ENCODE measurements at regions not wholly inside any gene's neighbourhood (a gene's known extent, or its start where the extent isn't known, plus 50 kb on each side); places are given as distances from the start of the nearest gene placed in this dataset.
A peak's percentile ranks its signal among the peaks of the same experiment; 100 is the strongest.
"Not testable (repeated sequence)": the region's sequence is repeated elsewhere in the genome, so short reads cannot be mapped to it uniquely, and the experiment has no call there.

DNA sequence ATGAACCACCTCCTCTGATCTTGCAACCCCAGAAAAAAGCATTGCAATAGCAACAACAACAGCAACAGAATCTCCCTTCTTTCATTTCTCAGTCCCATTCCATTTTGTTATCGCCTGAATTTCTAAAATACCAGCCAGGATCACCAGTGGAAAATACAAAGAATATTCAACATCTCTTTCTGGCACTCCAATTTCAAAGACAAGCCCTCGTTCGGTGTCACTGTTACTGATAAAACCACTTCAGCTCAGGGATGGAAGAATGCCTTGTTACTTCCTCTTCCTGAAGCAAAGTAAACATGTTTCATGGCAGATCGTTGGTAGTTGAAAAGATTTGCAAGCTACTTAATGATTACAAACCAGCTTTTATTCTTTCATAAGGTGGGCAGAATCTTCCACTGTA lies 94.0 kb upstream of the SPTLC3 start:
- DNase-seq, result no peak
- Histone ChIP-seq H3K4me3 (no peak overlapping the region), H3K36me3 (no peaks in the 10 kb centered on the region), H3K9me3 (no peaks in the 10 kb centered on the region), H3K27me3 (no peaks in the 10 kb centered on the region; the same call in 1 of the 2 replicates)

DNA sequence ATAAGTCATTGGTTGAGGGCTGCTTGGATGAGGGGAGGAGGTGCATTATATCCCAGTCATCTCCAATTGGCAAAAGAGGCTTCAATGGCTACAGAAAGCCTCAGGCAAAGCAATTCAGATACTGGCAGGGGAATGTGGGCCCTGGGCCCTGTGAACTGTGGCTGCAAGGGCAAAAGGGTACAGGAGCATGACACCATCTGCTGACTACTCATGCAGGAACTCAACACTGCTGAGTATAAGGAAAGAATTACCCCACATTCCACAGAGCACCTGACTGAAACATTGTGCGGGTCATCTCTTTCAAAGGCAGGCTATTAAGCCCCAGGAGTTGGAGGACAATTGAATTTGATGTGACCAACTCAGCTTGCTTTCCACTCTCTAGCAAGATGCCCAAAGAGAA lies 92.1 kb upstream of the SPTLC3 start:
- peak; percentile 26 for DNase-seq
- H3K9me3 ChIP-seq, result no peaks in the 10 kb centered on the region
- no peak overlapping the region for H3K4me3 ChIP-seq
- no peaks in the 10 kb centered on the region for H3K36me3 ChIP-seq
- no peaks in the 10 kb centered on the region; the same call in 1 of the 2 replicates for H3K27me3 ChIP-seq

DNA sequence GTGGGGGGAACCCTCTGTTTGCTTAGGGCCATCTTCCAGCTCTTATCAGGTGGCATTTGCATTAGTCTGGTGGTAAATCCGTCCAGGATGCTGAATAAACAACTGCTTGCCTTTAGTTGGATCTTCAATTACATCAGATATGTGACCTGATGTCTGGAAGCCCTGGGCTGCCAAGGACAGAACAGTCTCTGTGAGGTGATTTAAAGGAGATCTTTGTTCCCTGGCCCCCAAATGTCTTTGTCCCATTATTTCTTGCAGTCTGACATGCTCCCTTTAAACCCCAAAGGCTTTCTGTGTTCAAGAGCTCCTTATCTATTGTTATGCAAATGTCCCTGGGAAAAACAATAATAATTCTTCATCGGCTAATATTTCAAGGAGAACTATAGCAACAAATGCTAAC lies 84.6 kb upstream of the SPTLC3 start:
- H3K27me3 ChIP-seq, result no peaks in the 10 kb centered on the region; the same call in 1 of the 2 replicates
- H3K9me3 ChIP-seq, result no peaks in the 10 kb centered on the region
- no peaks in the 10 kb centered on the region for H3K36me3 ChIP-seq
- no peak for DNase-seq
- H3K4me3 ChIP-seq, result no peak overlapping the region

DNA sequence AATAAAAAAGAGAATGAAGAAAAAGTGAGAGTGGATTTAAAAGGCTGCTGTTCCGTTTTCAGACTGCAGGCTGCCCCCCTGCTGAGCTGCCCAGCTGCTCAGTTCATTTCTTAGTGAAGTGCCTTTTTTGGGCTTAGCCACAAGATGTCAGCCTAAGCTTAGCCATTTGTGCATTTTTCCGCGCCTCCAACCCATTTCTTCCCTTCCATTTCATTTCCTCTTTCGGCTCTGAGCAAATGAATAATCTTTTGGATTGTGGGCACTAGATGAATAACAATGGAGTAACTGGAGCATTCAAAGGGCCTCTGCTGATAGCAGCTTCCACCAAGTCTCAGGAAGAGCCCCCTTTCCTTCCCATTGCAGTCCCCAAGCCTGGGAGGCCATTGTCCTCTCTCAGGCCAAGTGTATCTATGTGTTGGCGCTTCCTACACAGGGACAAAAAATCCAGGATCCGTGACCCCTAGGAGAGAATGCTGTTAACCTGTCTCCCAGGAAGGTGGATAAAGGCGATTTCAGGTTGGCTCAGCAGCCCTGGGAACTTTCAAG lies 83.5 kb upstream of the SPTLC3 start:
- no peaks in the 10 kb centered on the region for H3K27me3 ChIP-seq
- peak; percentile 81 for DNase-seq
- H3K36me3 ChIP-seq, result no peaks in the 10 kb centered on the region
- H3K9me3 ChIP-seq, result no peaks in the 10 kb centered on the region
- H3K4me3 ChIP-seq, result no peak overlapping the region

DNA sequence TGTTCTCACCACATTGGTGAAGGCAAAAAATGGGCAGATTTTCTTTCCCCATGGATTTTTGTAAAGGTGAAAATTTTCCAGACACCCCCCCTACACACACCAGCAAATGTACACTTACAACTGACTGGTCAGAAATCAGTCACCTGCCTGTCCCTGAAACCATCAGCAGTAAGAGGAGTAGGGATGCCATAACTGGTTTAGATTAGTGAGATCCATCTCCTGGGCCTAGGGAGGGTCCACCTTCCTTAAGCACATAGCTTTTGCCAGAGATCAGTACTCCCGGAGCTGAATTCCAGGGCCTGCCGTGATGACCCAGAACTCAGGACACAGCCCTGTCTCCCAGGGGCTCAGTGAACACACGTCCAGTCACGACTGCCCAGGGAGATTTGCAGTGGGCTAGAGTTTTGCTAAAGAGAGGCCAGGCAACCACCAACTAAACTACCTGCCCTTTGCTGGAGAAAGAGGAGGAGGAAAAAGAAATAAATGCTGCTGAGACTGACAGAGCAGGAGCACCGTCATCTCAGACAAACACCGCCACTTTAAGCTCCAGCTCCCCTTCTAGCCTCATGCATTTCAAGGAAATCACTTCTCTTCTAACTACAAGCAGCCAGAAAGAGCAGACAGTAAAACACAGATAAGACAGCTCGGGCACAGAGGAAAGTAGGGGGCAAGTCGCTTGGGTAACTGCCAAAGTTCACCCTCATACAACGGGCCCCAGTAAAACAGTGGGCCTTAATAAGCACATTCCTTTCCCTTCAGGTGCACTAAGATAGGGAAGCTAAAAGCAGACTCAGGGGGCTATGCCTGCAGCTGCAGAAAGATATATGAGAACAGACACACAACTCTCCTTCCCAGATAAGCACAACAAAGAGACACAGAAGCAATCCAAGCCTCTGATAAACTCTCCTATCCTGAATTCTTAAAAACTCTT lies 82.6 kb upstream of the SPTLC3 start:
- no peak for DNase-seq
- H3K9me3 ChIP-seq, result no peaks in the 10 kb centered on the region
- H3K36me3 ChIP-seq, result no peaks in the 10 kb centered on the region

DNA sequence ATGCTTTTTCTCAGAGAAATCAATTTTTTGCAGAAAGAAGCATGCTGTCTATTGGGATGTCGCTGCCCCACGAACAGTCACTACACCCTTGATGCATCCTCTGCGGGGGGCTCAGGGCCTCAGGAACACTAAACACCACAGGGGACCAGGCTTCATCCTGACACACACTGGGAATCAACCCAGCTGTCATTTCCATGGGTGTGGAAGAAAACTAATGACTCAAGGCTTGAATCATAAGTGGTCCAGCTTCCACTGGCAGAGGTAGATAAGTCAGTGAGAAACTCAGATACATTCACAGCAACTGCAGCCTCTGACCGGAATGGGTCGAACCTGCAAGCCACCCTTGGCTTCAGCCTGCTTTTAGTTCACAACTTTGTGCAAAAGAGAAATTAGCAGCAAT lies 81.3 kb upstream of the SPTLC3 start:
- Histone ChIP-seq H3K4me3 (no peak overlapping the region), H3K36me3 (no peaks in the 10 kb centered on the region), H3K9me3 (no peaks in the 10 kb centered on the region), H3K27me3 (no peaks in the 10 kb centered on the region)
- DNase-seq, result peak; percentile 75

More for the DNA sequence above, 82.6 kb upstream of the SPTLC3 start:
- Histone ChIP-seq H3K27me3 (no peaks in the 10 kb centered on the region), H3K4me3 (no peak overlapping the region)

DNA sequence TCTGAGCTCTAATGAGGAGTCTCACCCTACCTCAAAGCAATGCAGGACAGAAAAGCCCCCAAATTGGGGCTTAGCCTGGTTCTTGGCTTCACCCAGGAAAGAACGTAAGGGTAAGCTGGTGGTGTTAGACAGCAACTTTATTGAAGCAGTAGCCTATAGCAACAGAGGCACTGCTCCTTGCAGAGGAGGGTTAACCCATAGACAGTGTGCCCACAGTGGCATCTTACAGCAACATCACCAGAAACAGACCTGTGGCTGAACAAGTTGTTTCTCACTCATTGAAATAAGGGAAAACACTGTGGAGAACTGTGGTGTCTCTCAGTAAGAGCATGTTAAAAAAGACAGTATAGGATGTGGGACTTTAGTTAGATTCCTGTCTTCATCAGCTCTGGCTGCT lies 80.4 kb upstream of the SPTLC3 start:
- H3K36me3 ChIP-seq, result no peaks in the 10 kb centered on the region
- H3K27me3 ChIP-seq, result no peaks in the 10 kb centered on the region
- H3K4me3 ChIP-seq, result no peak overlapping the region
- no peak for DNase-seq
- no peaks in the 10 kb centered on the region for H3K9me3 ChIP-seq

DNA sequence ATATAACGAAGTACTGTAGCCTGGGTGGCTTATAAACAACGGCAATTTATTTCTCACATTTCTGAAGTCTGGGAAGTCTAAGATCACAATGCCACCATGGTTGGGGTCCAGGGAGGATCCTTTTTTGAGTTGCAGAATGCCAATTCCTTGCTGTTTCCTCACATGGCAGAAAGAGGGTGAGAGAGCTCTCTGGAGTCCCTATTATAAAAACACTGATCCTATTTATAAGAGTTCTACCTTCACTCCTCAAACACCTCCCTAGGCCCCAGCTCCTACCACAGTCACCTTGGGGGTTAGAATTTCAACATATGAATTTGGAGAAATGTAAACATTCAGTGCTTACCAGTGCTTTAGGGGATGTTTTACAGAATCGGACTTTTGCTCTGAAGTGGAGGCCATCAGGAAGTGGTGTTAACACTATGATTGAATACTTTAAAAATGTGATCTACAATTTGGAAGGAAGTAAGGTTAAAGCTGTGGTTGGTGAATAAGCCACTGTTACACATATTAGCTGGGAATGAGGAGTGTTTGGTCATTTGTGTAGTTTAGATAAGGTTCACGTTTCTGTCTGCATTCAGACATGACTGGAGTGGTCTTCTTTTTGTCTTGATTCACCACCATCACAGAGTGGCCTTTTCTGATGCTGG lies 79.9 kb upstream of the SPTLC3 start:
- Histone ChIP-seq H3K4me3 (no peak overlapping the region), H3K9me3 (no peaks in the 10 kb centered on the region), H3K36me3 (no peaks in the 10 kb centered on the region), H3K27me3 (no peaks in the 10 kb centered on the region)
- DNase-seq, result no peak

DNA sequence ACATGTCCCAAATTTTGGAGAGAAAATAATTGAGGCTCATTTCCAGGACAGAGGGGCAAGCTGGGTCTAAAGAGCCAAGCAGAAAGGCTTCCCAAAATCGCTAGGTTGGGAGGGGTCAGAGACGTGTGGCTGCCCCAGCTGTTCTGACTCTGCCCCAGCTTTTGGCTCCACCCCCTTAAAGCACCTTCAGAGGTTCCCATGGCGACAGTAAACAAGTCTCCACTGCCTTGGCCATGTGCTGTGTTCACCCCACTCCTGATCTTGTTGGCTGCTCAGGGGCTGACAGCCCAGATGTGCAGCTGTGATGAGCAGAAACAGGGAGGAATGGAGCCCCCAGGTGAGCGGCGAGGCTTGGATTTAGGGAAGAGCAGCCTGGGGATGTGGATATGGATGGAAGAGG lies 72.8 kb upstream of the SPTLC3 start:
- Histone ChIP-seq H3K27me3 (no peaks in the 10 kb centered on the region), H3K36me3 (no peaks in the 10 kb centered on the region), H3K4me3 (no peak overlapping the region), H3K9me3 (no peaks in the 10 kb centered on the region)
- DNase-seq, result no peak

DNA sequence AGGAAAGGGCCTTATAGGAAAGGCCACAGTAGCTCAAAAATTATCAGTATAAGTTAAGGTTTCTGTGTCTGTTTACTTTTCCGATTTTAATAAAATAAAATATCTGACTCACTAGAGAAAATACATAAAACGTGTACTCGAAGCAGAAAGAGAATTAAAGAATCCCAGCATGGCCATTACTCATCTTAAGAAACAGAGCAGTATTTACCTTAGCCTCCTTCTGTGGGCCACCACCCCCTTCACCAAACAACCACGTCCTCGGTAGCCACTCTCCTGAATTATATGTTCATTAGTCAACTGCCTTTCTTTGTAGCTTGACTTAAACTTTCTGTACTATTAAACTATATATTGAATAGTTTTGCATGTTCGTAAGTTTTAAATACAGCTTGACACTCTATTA lies 72.2 kb upstream of the SPTLC3 start:
- H3K36me3 ChIP-seq, result no peaks in the 10 kb centered on the region
- DNase-seq, result no peak
- H3K4me3 ChIP-seq, result no peak overlapping the region
- H3K27me3 ChIP-seq, result no peaks in the 10 kb centered on the region
- no peaks in the 10 kb centered on the region for H3K9me3 ChIP-seq

DNA sequence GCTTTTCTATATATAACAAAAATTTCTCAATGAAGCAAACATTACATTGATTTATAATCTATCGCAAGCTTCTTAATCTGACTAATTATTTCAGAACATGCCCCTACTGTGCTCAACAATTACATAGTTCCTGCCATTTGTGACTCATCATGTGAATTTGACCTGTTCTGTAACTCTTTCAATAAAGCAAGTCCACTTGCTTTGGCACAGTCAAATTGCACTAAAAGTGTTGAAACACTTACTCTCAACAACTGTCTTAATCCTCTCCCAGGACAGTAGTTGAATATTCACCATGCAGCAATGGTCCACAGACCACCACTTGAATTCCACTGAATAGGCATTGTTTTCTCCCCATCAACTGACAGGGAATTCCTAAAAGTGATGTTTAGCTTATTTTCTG lies 67.7 kb upstream of the SPTLC3 start:
- DNase-seq, result no peak
- Histone ChIP-seq H3K4me3 (no peak overlapping the region), H3K9me3 (no peaks in the 10 kb centered on the region), H3K27me3 (no peaks in the 10 kb centered on the region), H3K36me3 (no peaks in the 10 kb centered on the region)

DNA sequence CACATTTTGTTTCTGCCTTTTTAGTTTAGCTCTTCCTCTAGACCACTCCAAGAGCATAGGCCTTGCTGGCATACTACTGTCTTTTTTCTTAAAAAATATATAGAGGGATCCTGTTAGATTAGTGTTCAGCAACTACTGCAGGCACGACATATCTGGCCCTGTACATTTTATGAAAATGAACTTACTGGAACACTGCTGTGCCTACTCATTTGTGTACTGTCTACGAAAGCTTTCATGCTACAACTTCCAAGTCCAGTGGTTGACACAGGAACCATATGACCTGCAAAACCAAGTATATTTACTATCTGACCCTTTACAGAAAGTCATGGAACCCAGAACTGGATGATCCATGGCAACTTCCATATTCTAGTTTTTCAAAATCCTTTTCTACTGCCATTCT lies 66.6 kb upstream of the SPTLC3 start:
- DNase-seq, result no peak
- Histone ChIP-seq H3K36me3 (no peaks in the 10 kb centered on the region), H3K4me3 (no peak overlapping the region), H3K9me3 (no peaks in the 10 kb centered on the region), H3K27me3 (no peaks in the 10 kb centered on the region)

DNA sequence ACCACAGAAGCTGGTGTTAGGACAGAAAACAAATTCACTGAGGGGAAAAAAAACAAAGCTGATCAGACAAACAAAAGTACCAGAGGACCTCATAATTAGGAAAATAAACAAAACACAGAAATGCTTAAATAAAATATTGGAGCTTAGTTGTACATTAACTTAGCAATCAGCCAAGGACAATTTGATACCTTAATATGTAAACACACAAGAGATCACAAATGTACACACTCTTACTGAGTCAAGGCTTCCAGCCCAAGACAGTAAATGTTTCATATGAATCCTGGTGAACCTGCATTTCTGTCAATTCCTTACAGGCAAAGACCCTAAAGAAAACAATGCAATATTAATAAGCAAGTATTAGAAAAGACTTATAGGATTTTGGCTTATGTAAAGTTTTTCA lies 62.0 kb upstream of the SPTLC3 start:
- no peaks in the 10 kb centered on the region for H3K27me3 ChIP-seq
- DNase-seq, result no peak
- no peaks in the 10 kb centered on the region for H3K9me3 ChIP-seq
- H3K4me3 ChIP-seq, result no peak overlapping the region
- no peaks in the 10 kb centered on the region for H3K36me3 ChIP-seq

DNA sequence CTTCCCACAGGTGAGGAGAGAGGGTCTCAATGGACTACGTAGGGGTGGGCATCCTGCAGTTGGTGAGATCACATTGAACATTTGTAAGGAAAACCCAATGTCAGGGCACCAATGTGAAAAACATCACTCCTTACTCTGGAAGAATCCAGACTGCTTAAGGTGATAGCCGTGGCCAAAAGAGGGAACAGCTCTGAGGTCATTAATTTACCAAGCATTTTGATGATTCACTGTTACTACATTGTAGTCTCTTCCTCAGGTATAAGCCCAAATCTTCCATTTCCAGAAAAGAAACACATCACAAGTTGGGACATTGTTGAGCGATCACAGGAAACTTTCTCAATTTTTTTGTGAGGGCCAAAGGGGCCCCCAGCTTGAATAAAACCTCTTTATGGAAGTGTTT lies 61.1 kb upstream of the SPTLC3 start:
- Histone ChIP-seq H3K4me3 (no peak overlapping the region), H3K27me3 (no peaks in the 10 kb centered on the region), H3K36me3 (no peaks in the 10 kb centered on the region), H3K9me3 (no peaks in the 10 kb centered on the region)
- no peak for DNase-seq

DNA sequence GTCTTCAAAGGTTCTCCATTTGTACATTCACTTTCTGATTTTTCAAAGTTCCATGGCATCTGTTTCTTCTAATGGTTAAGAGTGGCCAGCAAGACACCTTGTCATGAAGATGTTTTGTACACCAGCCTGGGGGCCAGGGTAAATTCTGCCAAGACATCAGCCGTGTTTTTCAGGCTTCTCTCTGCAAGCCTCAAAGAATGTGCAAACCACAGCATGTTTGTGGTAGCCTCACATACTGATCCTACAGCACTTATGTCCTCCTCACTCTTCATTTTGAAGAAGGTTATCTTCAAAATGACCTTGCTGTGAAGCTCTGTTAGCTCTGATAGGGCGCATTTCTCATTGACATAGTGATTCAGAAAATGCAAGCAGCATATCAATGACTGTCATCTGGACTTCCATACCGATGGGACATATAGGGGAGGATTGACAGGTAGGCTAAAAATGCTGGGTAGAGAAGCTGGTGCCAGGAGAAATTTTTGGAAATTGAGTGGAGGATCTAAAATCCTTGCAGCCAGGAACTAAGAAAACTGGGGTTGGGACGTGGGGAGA lies 59.3 kb upstream of the SPTLC3 start:
- Histone ChIP-seq H3K36me3 (no peaks in the 10 kb centered on the region), H3K27me3 (no peaks in the 10 kb centered on the region), H3K4me3 (no peak overlapping the region), H3K9me3 (no peaks in the 10 kb centered on the region)
- no peak for DNase-seq

DNA sequence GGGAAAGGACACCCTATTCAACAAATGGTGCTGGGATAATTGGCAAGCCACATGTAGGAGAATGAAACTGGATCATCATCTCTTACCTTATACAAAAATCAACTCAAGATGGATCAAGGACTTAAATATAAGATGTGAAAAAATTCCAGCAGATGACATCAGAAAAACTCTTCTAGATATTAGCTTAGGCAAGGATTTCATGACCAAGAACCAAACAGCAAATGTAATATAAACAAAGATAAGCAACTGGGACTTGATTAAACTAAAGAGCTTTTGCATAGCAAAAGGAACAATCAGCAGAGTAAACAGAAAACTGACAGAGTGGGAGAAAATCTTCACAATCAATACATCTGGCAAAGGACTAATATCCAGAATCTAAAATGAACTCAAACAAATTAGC lies 54.5 kb upstream of the SPTLC3 start:
- DNase-seq, H3K27me3 ChIP-seq, H3K9me3 ChIP-seq, H3K36me3 ChIP-seq, H3K4me3 ChIP-seq: not testable (repeated sequence)

DNA sequence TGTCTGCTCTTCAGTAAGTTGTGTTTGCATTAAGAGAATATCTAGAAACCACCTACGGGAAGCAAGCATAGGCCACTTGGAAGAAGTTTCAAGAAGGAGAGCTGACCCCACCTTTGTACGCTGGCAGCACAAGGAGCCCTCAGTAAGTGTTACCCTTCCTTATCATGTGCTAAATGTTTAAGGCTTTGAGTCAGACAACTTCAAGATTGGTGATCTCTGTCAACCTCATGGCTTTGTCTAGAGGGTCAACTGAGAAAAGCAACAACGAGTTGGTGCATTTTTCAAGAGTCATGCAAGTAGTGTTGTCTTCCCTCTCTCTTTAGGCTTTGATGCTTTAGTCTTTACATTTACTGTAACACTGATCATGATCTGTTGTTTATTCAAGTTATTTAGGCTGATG lies 53.2 kb upstream of the SPTLC3 start:
- no peaks in the 10 kb centered on the region for H3K36me3 ChIP-seq
- no peaks in the 10 kb centered on the region for H3K27me3 ChIP-seq
- no peak for DNase-seq
- H3K9me3 ChIP-seq, result no peaks in the 10 kb centered on the region
- no peak overlapping the region for H3K4me3 ChIP-seq

Data from MG63 (cell line).